Liver (tissue), 7 donors: ENCODE measurements at regions not wholly inside any gene's neighbourhood (a gene's known extent, or its start where the extent isn't known, plus 50 kb on each side); places are given as distances from the start of the nearest gene placed in this dataset.
"Not testable (repeated sequence)": the region's sequence is repeated elsewhere in the genome, so short reads cannot be mapped to it uniquely, and the experiment has no call there.

Experiments used
- DNase-seq: peaks from one replicate; pipeline ENCODE4 v3.0.0-alpha.2; 2017; ENCODE audit warnings: low spot score
- H3K27ac ChIP-seq, 2 donors: one replicate each; pipeline ENCODE4 v1.7.0; 2013; ENCODE audit warnings: inconsistent platforms in 2 of 2, low read length in 2 of 2, control low read depth in 1 of 2, low read depth in 1 of 2, mild to moderate bottlenecking in 1 of 2
- H3K27me3 ChIP-seq, 4 donors: one replicate each; pipeline versions ENCODE4 v1.6.1 to v1.7.0; 2013; ENCODE audit warnings: low read length in 3 of 4, inconsistent platforms in 1 of 4, mild to moderate bottlenecking in 1 of 4, moderate library complexity in 1 of 4; ENCODE audit not compliant: control insufficient read depth in 4 of 4, insufficient read depth in 4 of 4
- H3K36me3 ChIP-seq, 4 donors: one replicate each; pipeline versions ENCODE4 v1.6.1 to v1.7.0; 2013; ENCODE audit warnings: low read length in 3 of 4, mild to moderate bottlenecking in 3 of 4, low read depth in 1 of 4, moderate library complexity in 1 of 4; ENCODE audit not compliant: control insufficient read depth in 4 of 4, insufficient read depth in 3 of 4
- H3K4me1 ChIP-seq, 4 donors: one replicate each; pipeline versions ENCODE4 v1.6.1 to v1.7.0; 2013; ENCODE audit warnings: low read length in 3 of 4, mild to moderate bottlenecking in 3 of 4, moderate library complexity in 1 of 4; ENCODE audit not compliant: control insufficient read depth in 4 of 4, insufficient read depth in 4 of 4
- H3K4me3 ChIP-seq, 3 donors: one replicate each; pipeline versions ENCODE4 v1.6.1 to v1.7.0; 2013; ENCODE audit warnings: low read length in 3 of 3, control low read depth in 1 of 3, low read depth in 1 of 3, mild to moderate bottlenecking in 1 of 3
- H3K9ac ChIP-seq, 2 donors: one replicate each; pipeline ENCODE4 v1.7.0; 2013; ENCODE audit warnings: low read length in 2 of 2, mild to moderate bottlenecking in 2 of 2, moderate library complexity in 2 of 2, control low read depth in 1 of 2, low read depth in 1 of 2
- H3K9me3 ChIP-seq, 4 donors: one replicate each; pipeline versions ENCODE4 v1.6.1 to v1.7.0; 2013; ENCODE audit warnings: low read length in 3 of 4; ENCODE audit not compliant: control insufficient read depth in 4 of 4
- ATF3 ChIP-seq: IDR thresholded peaks from 2 replicates; pipeline ENCODE4 v1.6.1; 2016; ENCODE audit warnings: antibody characterized with exemption
- EGR1 ChIP-seq, 2 donors: IDR thresholded peaks; 2 replicates each; pipeline ENCODE4 v1.6.1; 2016 to 2018; ENCODE audit warnings: antibody characterized with exemption in 2 of 2, low read depth in 2 of 2
- FOXA1 ChIP-seq: IDR thresholded peaks from 2 replicates; pipeline ENCODE4 v1.6.1; 2016; ENCODE audit warnings: antibody characterized with exemption
- FOXA2 ChIP-seq: IDR thresholded peaks from 2 replicates; pipeline ENCODE4 v1.6.1; 2016; ENCODE audit warnings: antibody characterized with exemption
- GABPA ChIP-seq, 2 donors: IDR thresholded peaks in 1 of 2; conservative IDR thresholded peaks in 1 of 2; 2 replicates each; pipeline ENCODE4 v1.6.1; 2016; ENCODE audit warnings: antibody characterized with exemption in 2 of 2, mild to moderate bottlenecking in 1 of 2, moderate library complexity in 1 of 2
- HNF4A ChIP-seq, 2 donors: conservative IDR thresholded peaks; 2 replicates each; pipeline ENCODE4 v1.6.1; 2016; ENCODE audit warnings: antibody characterized with exemption in 2 of 2, mild to moderate bottlenecking in 2 of 2
- HNF4G ChIP-seq: IDR thresholded peaks from 2 replicates; pipeline ENCODE4 v1.6.1; 2016; ENCODE audit warnings: antibody characterized with exemption
- JUND ChIP-seq, 2 donors: IDR thresholded peaks; 2 replicates each; pipeline ENCODE4 v1.6.1; 2016; ENCODE audit warnings: antibody characterized with exemption in 2 of 2
- MAX ChIP-seq: IDR thresholded peaks from 2 replicates; pipeline ENCODE4 v1.6.1; 2016; ENCODE audit warnings: antibody characterized with exemption
- NR2F2 ChIP-seq: IDR thresholded peaks from 2 replicates; pipeline ENCODE4 v1.6.1; 2016; ENCODE audit warnings: antibody characterized with exemption
- RAD21 ChIP-seq, 2 donors: IDR thresholded peaks; 2 replicates each; pipeline ENCODE4 v1.6.1; 2016; ENCODE audit warnings: antibody characterized with exemption in 2 of 2, mild to moderate bottlenecking in 2 of 2
- REST ChIP-seq: IDR thresholded peaks from 2 replicates; pipeline ENCODE4 v1.6.1; 2016; ENCODE audit warnings: antibody characterized with exemption, mild to moderate bottlenecking
- RXRA ChIP-seq, 2 donors: IDR thresholded peaks; 2 replicates each; pipeline ENCODE4 v1.6.1; 2017 to 2018; ENCODE audit warnings: antibody characterized with exemption in 2 of 2, mild to moderate bottlenecking in 1 of 2
- SP1 ChIP-seq: IDR thresholded peaks from 2 replicates; pipeline ENCODE4 v1.6.1; 2018; ENCODE audit warnings: antibody characterized with exemption, mild to moderate bottlenecking
- TAF1 ChIP-seq: conservative IDR thresholded peaks from 2 replicates; pipeline ENCODE4 v1.6.1; 2016; ENCODE audit warnings: antibody characterized with exemption, mild to moderate bottlenecking
- YY1 ChIP-seq: IDR thresholded peaks from 2 replicates; pipeline ENCODE4 v1.6.1; 2016; ENCODE audit warnings: antibody characterized with exemption, mild to moderate bottlenecking
- WGBS: extraction: QIAGEN DNeasy Blood & Tissue Kit; methylation state at CpG from one replicate; pipeline ENCODE4 v1.1.7; 2013; 5-methylcytosine and 5-hydroxymethylcytosine counted together
- donor health status: healthy.
- donor health status: healthy.
- donor health status: healthy.
- donor health status: healthy.

GRCh38 chr11:13189561-13190426 is 87.8 kb upstream of the BMAL1 start (continued):
- TF ChIP-seq JUND (IDR thresholded peaks at IDR 0.05) (no peak), TAF1 (no peak), NR2F2 (no peak), HNF4A (conservative IDR thresholded peaks at IDR 0.05) (no peak), ATF3 (no peak), GABPA (IDR thresholded peaks at IDR 0.05 in 1 of 2, conservative IDR thresholded peaks at IDR 0.05 in 1 of 2) (no peak), RXRA (IDR thresholded peaks at IDR 0.05) (no peak), HNF4G (no peak)

- TF ChIP-seq REST (no peak), EGR1 (IDR thresholded peaks at IDR 0.05; ENCODE audit: low read depth in 2 of 2) (no peak), FOXA2 (no peak), NR2F2 (no peak), GABPA (IDR thresholded peaks at IDR 0.05 in 1 of 2, conservative IDR thresholded peaks at IDR 0.05 in 1 of 2) (no peak), JUND (IDR thresholded peaks at IDR 0.05) (no peak), YY1 (no peak), MAX (no peak), FOXA1 (no peak), SP1 (no peak), RAD21 (IDR thresholded peaks at IDR 0.05) (no peak), RXRA (IDR thresholded peaks at IDR 0.05) (no peak)
- Histone ChIP-seq H3K27ac (no peak overlapping the region), H3K4me1 (peaks cover 0 to 5% (median 0%) of the 10 kb centered on the region in 4 donors), H3K9me3 (peaks cover 0 to 5% (median 4%) of the 10 kb centered on the region in 4 donors), H3K36me3 (no peaks in the 10 kb centered on the region), H3K4me3 (no peak overlapping the region), H3K9ac (no peak overlapping the region), H3K27me3 (peaks cover 0 to 2% (median 0%) of the 10 kb centered on the region in 4 donors)
- DNase-seq, result no peak
- 39% methylated on average over 4 of the region's 4 CpGs for WGBS
Observed at GRCh38 chr11:13193613-13194012, 84.0 kb upstream of the BMAL1 start.

- H3K36me3 ChIP-seq, H3K4me3 ChIP-seq, H3K4me1 ChIP-seq, DNase-seq, H3K9me3 ChIP-seq, H3K9ac ChIP-seq, H3K27me3 ChIP-seq, H3K27ac ChIP-seq: not testable (repeated sequence)
- WGBS, result 1% methylated on average over 1 of the region's 1 CpG
Observed at GRCh38 chr11:13197374-13197773, 80.2 kb upstream of the BMAL1 start.
